CD14-positive monocyte (primary cell): ENCODE measurements at regions not wholly inside any gene's neighbourhood (a gene's known extent, or its start where the extent isn't known, plus 50 kb on each side); places are given as distances from the start of the nearest gene placed in this dataset.
"Not testable (repeated sequence)": the region's sequence is repeated elsewhere in the genome, so short reads cannot be mapped to it uniquely, and the experiment has no call there.

Source experiments
- DNase-seq, 3 donors: peaks; one replicate each; pipeline ENCODE4 v3.0.0-alpha.2; 2011 to 2022
- H2AFZ ChIP-seq: 2 replicates; pipeline ENCODE4 v1.6.0; 2012; ENCODE audit warnings: mild to moderate bottlenecking, low read depth, low read length, inconsistent platforms; ENCODE audit not compliant: insufficient read depth, poor library complexity, severe bottlenecking
- H3K27ac ChIP-seq, 2 donors: 1 replicate in 1 of 2; 2 replicates in 1 of 2; pipeline ENCODE4 v1.5.1; 2012 to 2013; ENCODE audit warnings: low read length in 2 of 2, control low read depth in 1 of 2, inconsistent platforms in 1 of 2, low read depth in 1 of 2, mild to moderate bottlenecking in 1 of 2
- H3K27me3 ChIP-seq, 2 donors: one replicate each; pipeline versions ENCODE4 v1.6.0 to v1.6.1; 2011 to 2013; ENCODE audit warnings: low read length in 2 of 2; ENCODE audit not compliant: control insufficient read depth in 2 of 2, insufficient read depth in 2 of 2
- H3K36me3 ChIP-seq, 2 donors: replicated peaks in 1 of 2; 1 replicate in 1 of 2; 2 replicates in 1 of 2; pipeline versions ENCODE4 v1.5.1 to v1.6.1; 2012 to 2013; ENCODE audit warnings: low read length in 2 of 2, control low read depth in 1 of 2, inconsistent platforms in 1 of 2, mild to moderate bottlenecking in 1 of 2; ENCODE audit not compliant: insufficient read depth in 2 of 2, control insufficient read depth in 1 of 2
- H3K4me1 ChIP-seq, 2 donors: 1 replicate in 1 of 2; 2 replicates in 1 of 2; pipeline versions ENCODE4 v1.5.1 to v1.6.1; 2012 to 2013; ENCODE audit warnings: low read length in 2 of 2, control low read depth in 1 of 2, inconsistent platforms in 1 of 2, mild to moderate bottlenecking in 1 of 2, moderate library complexity in 1 of 2; ENCODE audit not compliant: insufficient read depth in 2 of 2, control insufficient read depth in 1 of 2
- H3K4me2 ChIP-seq: replicated peaks from 2 replicates; pipeline ENCODE3; 2012; ENCODE audit warnings: low read length, moderate library complexity, mild to moderate bottlenecking; ENCODE audit not compliant: poor library complexity, severe bottlenecking; ENCODE audit errors: extremely low read depth
- H3K4me3 ChIP-seq, 3 experiments: fragments of 200-600 bp in 1 of 3; sonication (generic) in 1 of 3; replicated peaks in 1 of 3; 1 replicate in 2 of 3; 2 replicates in 1 of 3; pipeline ENCODE4 v1.5.1; 2011 to 2013; ENCODE audit warnings: low read length in 3 of 3, mild to moderate bottlenecking in 3 of 3, control low read depth in 2 of 3, low read depth in 2 of 3, inconsistent platforms in 1 of 3, moderate library complexity in 1 of 3
- H3K79me2 ChIP-seq: 2 replicates; pipeline ENCODE4 v1.6.0; 2012; ENCODE audit warnings: mild to moderate bottlenecking, control low read depth, inconsistent platforms, low read length, moderate library complexity; ENCODE audit not compliant: insufficient read depth
- H3K9ac ChIP-seq: 2 replicates; pipeline ENCODE4 v1.6.0; 2017; ENCODE audit warnings: low read length, mild to moderate bottlenecking; ENCODE audit not compliant: insufficient read depth, poor library complexity, severe bottlenecking
- H3K9me3 ChIP-seq, 2 donors: replicated peaks in 1 of 2; 1 replicate in 1 of 2; 2 replicates in 1 of 2; pipeline versions ENCODE4 v1.5.1 to v1.6.1; 2012 to 2013; ENCODE audit warnings: low read length in 2 of 2, control low read depth in 1 of 2; ENCODE audit not compliant: control insufficient read depth in 1 of 2, insufficient read depth in 1 of 2
- H4K20me1 ChIP-seq: 2 replicates; pipeline ENCODE4 v1.6.0; 2012; ENCODE audit warnings: mild to moderate bottlenecking, low read length, control low read depth, moderate library complexity; ENCODE audit not compliant: insufficient read depth
- H3K27ac Mint-ChIP-seq, 7 donors: one replicate each; pipeline ENCODE4 v1.8.0; 2020; ENCODE audit warnings: mild to moderate bottlenecking in 7 of 7, mixed read lengths in 7 of 7, moderate library complexity in 6 of 7, inconsistent platforms in 2 of 7
- H3K27me3 Mint-ChIP-seq, 3 donors: one replicate each; pipeline ENCODE4 v1.8.0; 2021 to 2022; ENCODE audit warnings: low read depth in 3 of 3, mild to moderate bottlenecking in 3 of 3, mixed read lengths in 3 of 3, moderate library complexity in 3 of 3, inconsistent platforms in 1 of 3
- H3K36me3 Mint-ChIP-seq, 2 donors: one replicate each; pipeline ENCODE4 v1.8.0; 2020; ENCODE audit warnings: mixed read lengths in 2 of 2, inconsistent platforms in 1 of 2, mild to moderate bottlenecking in 1 of 2
- H3K4me1 Mint-ChIP-seq: one replicate; pipeline ENCODE4 v1.8.0; 2020; ENCODE audit warnings: mild to moderate bottlenecking, mixed read lengths
- H3K4me3 Mint-ChIP-seq, 2 donors: one replicate each; pipeline ENCODE4 v1.8.0; 2020; ENCODE audit warnings: mild to moderate bottlenecking in 2 of 2, mixed read lengths in 2 of 2, moderate library complexity in 1 of 2
- H3K9me3 Mint-ChIP-seq, 7 donors: one replicate each; pipeline ENCODE4 v1.8.0; 2020 to 2022; ENCODE audit warnings: mixed read lengths in 7 of 7, mild to moderate bottlenecking in 6 of 7, moderate library complexity in 6 of 7, inconsistent platforms in 2 of 7
- WGBS: methylation state at CpG from one replicate; pipeline ENCODE4 v1.1.5; 2013; ENCODE audit warnings: missing lambda C conversion rate; ENCODE audit not compliant: insufficient coverage; 5-methylcytosine and 5-hydroxymethylcytosine counted together
- intact Hi-C, 2 donors: fragments of 100-400 bp; cut with micrococcal nuclease; formaldehyde crosslinking; loops; one replicate each; pipeline versions ENCODE4 v1.15.0 to v1.15.1; 2023

DNA sequence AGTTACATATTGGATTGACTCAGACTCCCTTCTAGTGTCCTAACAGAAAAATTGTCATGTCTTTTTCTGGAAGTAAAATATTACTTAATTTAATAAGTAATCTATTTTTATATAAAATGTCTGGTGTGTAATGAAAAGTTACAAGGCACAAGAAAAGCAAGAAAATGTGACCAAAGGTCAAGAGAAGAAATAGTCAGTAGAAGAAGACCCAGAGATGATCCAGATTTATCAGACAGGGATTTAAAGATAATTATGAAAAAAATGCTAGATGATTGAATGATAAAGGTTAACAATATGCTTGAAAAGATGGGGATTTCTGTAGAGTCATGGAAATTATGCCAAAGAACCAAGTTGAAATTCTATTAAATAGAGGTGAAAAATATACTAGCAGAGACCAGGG is 87.8 kb downstream of the SYT15B start:
- H3K36me3 Mint-ChIP-seq, H2AFZ ChIP-seq, H3K27ac Mint-ChIP-seq, H3K4me3 Mint-ChIP-seq, H3K9me3 ChIP-seq, H3K4me2 ChIP-seq, H3K4me1 Mint-ChIP-seq, intact Hi-C loops, H3K27ac ChIP-seq, H3K27me3 Mint-ChIP-seq, H4K20me1 ChIP-seq, H3K79me2 ChIP-seq, H3K4me3 ChIP-seq, H3K36me3 ChIP-seq, H3K4me1 ChIP-seq, DNase-seq, H3K9ac ChIP-seq, H3K27me3 ChIP-seq: not testable (repeated sequence)
- H3K9me3 Mint-ChIP-seq, result peaks cover 5 to 16% (median 13%) of the 10 kb centered on the region in 7 donors

DNA sequence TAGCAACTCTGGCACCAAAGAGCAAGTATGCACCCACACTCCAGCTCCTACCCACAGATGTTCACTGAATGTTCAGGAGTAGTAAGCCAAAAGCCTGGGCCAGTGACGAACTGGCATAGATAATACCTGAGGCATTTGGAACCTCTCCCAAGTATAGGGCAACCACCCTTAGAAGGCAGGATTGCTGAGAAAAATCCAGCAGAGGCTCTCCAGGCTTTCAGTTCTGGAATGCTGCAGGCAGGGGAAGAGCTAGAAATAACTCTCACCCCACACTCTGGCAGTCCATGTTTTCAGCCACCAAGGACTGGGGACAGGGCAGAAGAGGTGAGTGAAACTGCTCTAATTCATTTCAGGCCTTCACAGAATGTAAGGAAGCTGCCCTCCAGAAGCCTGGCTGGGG is 90.3 kb downstream of the SYT15B start:
- DNase-seq, H3K9ac ChIP-seq, H3K4me3 ChIP-seq, H2AFZ ChIP-seq, H3K9me3 ChIP-seq, H3K4me2 ChIP-seq, H4K20me1 ChIP-seq, H3K36me3 ChIP-seq, H3K4me1 ChIP-seq, H3K27me3 Mint-ChIP-seq, H3K4me3 Mint-ChIP-seq, H3K79me2 ChIP-seq, H3K27me3 ChIP-seq, intact Hi-C loops, H3K27ac Mint-ChIP-seq, H3K27ac ChIP-seq, H3K36me3 Mint-ChIP-seq: not testable (repeated sequence)
- H3K4me1 Mint-ChIP-seq, result peaks cover 10% of the 10 kb centered on the region
- H3K9me3 Mint-ChIP-seq, result peaks cover 3 to 14% (median 12%) of the 10 kb centered on the region in 7 donors
- WGBS, result no CpG with 5 or more reads among the region's 1 CpG

DNA sequence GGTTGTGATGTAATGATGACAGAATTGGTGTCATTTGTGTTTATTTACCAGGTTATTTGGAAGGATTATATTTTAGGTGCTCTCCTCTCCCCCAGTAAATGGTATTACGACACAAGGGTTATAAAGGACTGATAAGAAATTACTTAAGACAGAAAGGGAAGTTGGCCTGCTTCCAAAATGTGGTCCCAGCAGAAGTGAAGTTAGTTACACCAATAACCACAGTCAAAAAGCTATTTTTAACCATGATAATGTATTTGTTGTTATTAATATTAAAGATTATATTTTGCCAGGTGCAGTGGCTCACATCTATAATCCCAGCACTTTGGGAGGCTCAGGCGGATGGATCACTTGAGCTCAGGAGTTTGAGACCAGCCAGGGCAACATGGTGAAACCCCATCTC is 92.5 kb downstream of the SYT15B start:
- H3K4me1 ChIP-seq, H3K27me3 Mint-ChIP-seq, H3K36me3 Mint-ChIP-seq, H3K27ac ChIP-seq, H3K36me3 ChIP-seq, DNase-seq, H3K27me3 ChIP-seq, H3K4me2 ChIP-seq, H3K9me3 Mint-ChIP-seq, H3K79me2 ChIP-seq, H4K20me1 ChIP-seq, H3K9me3 ChIP-seq, H2AFZ ChIP-seq, intact Hi-C loops: not testable (repeated sequence)
- Mint-ChIP-seq H3K4me3 (peak overlapping the region in 1 of 2 donors; percentile 59), H3K27ac (peak overlapping the region in 1 of 7 donors; percentile 56), H3K4me1 (peaks cover 10% of the 10 kb centered on the region)
- Histone ChIP-seq H3K9ac (peak overlapping the region; percentile 32), H3K4me3 (peak overlapping the region in 1 of 3 experiments; percentile 51)
- WGBS, result no CpG with 5 or more reads among the region's 2 CpGs

DNA sequence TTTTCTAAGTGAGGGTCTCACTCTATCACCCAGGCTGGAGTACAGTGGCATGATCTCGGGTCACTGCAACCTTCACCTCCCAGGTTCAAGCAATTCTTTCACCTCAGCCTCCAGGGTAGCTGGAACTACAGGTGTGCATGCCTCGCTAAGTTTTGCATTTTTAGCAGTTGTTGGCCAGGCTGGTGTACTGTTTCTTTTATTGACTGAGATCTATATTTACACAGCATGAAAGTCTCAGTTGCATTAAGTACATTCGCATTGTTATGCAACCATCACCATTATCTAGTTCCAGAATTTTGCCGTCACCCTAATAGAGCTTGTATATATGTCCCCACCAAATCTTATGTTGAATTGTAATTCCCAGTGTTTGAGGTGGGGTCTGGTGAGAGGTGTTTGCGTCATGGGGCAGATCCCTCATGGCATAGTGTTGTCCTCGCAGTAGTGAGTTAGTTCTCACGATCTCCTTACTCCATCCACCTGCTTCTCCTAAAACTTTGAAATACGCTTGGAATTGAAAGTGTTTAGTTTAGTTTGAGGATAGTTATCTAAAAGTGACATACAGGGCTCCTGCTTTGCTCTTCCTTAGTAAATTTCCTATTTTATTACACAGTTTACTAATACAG is 101.3 kb downstream of the SYT15B start:
- H3K27me3 ChIP-seq, H4K20me1 ChIP-seq, H2AFZ ChIP-seq, H3K36me3 Mint-ChIP-seq, H3K4me1 ChIP-seq, H3K4me1 Mint-ChIP-seq, H3K79me2 ChIP-seq, DNase-seq, H3K27me3 Mint-ChIP-seq, H3K4me2 ChIP-seq, intact Hi-C loops, H3K27ac Mint-ChIP-seq, H3K4me3 ChIP-seq, H3K4me3 Mint-ChIP-seq, H3K36me3 ChIP-seq, H3K9ac ChIP-seq, H3K9me3 Mint-ChIP-seq, H3K27ac ChIP-seq, H3K9me3 ChIP-seq: not testable (repeated sequence)
- no CpG with 5 or more reads among the region's 8 CpGs for WGBS
